GM19463 (cell line): ENCODE measurements at regions not wholly inside any gene's neighbourhood (a gene's known extent, or its start where the extent isn't known, plus 50 kb on each side); places are given as distances from the start of the nearest gene placed in this dataset.

Experiments used
- ATAC-seq: cut with Tn5 transposase; IDR thresholded peaks from one replicate; pipeline ENCODE4 v1.9.1; 2021; ENCODE audit warnings: mild to moderate bottlenecking, moderate library complexity; ENCODE audit not compliant: unreplicated experiment

- no peak for ATAC-seq
Measured at GRCh38 chr5:125517973-125518550, 771.6 kb upstream of the ZNF608 start.

- ATAC-seq = no peak
Measured at GRCh38 chr5:125521289-125521688, 774.9 kb upstream of the ZNF608 start.

GRCh38 chr5:125525356-125525755 is 778.9 kb upstream of the ZNF608 start:
- no peak for ATAC-seq

GRCh38 chr5:125526966-125527365 is 780.5 kb upstream of the ZNF608 start:
- no peak for ATAC-seq

GRCh38 chr5:125528881-125529280 is 782.4 kb upstream of the ZNF608 start:
- no peak for ATAC-seq

GRCh38 chr5:125530833-125531615 is 784.6 kb upstream of the ZNF608 start:
- ATAC-seq = no peak

- no peak for ATAC-seq
Measured at GRCh38 chr5:125536095-125536494, 789.7 kb upstream of the ZNF608 start.

GRCh38 chr5:125536582-125536981 is 790.1 kb upstream of the ZNF608 start:
- no peak for ATAC-seq

GRCh38 chr5:125537661-125538060 is 791.2 kb upstream of the ZNF608 start:
- ATAC-seq = no peak

- ATAC-seq = no peak
Measured at GRCh38 chr5:125538469-125538868, 792.0 kb upstream of the ZNF608 start.

- no peak for ATAC-seq
Measured at GRCh38 chr5:125541085-125541484, 794.6 kb upstream of the ZNF608 start.

- ATAC-seq = no peak
Measured at GRCh38 chr5:125549322-125549911, 803.0 kb upstream of the ZNF608 start.

GRCh38 chr5:125550274-125550673 is 803.8 kb upstream of the ZNF608 start:
- no peak for ATAC-seq

GRCh38 chr5:125551246-125551645 is 804.8 kb upstream of the ZNF608 start:
- no peak for ATAC-seq

- ATAC-seq = no peak
Measured at GRCh38 chr5:125551797-125552196, 805.4 kb upstream of the ZNF608 start.

- ATAC-seq = no peak
Measured at GRCh38 chr5:125552486-125552885, 806.0 kb upstream of the ZNF608 start.

GRCh38 chr5:125554355-125554754 is 807.9 kb upstream of the ZNF608 start:
- no peak for ATAC-seq

GRCh38 chr5:125555591-125555990 is 809.2 kb upstream of the ZNF608 start:
- ATAC-seq = no peak

GRCh38 chr5:125558016-125558415 is 811.6 kb upstream of the ZNF608 start:
- no peak for ATAC-seq

- no peak for ATAC-seq
Measured at GRCh38 chr5:125558466-125558865, 812.0 kb upstream of the ZNF608 start.

- ATAC-seq = no peak
Measured at GRCh38 chr5:125559296-125559695, 812.9 kb upstream of the ZNF608 start.
